ENCODE measurements at regions not wholly inside any gene's neighbourhood (a gene's known extent, or its start where the extent isn't known, plus 50 kb on each side); places are given as distances from the start of the nearest gene placed in this dataset.

- Histone ChIP-seq H3K27ac (ENCODE audit: low read depth in 1 of 2, low read length in 1 of 2) (no peak overlapping the region), H3K4me3 (ENCODE audit: low read length in 2 of 2) (no peak overlapping the region), H3K9me3 (ENCODE audit: control insufficient read depth in 2 of 2, insufficient read depth in 1 of 2, low read length in 1 of 2) (no peaks in the 10 kb centered on the region), H3K4me1 (ENCODE audit: control insufficient read depth in 2 of 2, insufficient read depth in 2 of 2, low read length in 2 of 2) (no peaks in the 10 kb centered on the region), H3K36me3 (ENCODE audit: control insufficient read depth in 2 of 2, insufficient read depth in 2 of 2, low read length in 1 of 2) (no peaks in the 10 kb centered on the region), H3K27me3 (ENCODE audit: control insufficient read depth in 2 of 2, insufficient read depth in 1 of 2, low read length in 1 of 2) (no peaks in the 10 kb centered on the region)
- WGBS: 63% methylated on average over 4 of the region's 4 CpGs
- DNase-seq (ENCODE audit: low read depth in 6 of 9, low spot score in 9 of 9): no peak
Measured at GRCh38 chr3:25376340-25376739, 51.7 kb upstream of the RARB start.

- no peaks in the 10 kb centered on the region for H3K36me3 ChIP-seq (ENCODE audit: control insufficient read depth in 2 of 2, insufficient read depth in 2 of 2, low read length in 1 of 2)
- 83% methylated on average over 2 of the region's 2 CpGs for WGBS
Measured at GRCh38 chr3:25377042-25377441, 51.0 kb upstream of the RARB start.

More at GRCh38 chr3:25377042-25377441, 51.0 kb upstream of the RARB start:
- Histone ChIP-seq H3K4me1 (ENCODE audit: control insufficient read depth in 2 of 2, insufficient read depth in 2 of 2, low read length in 2 of 2) (no peaks in the 10 kb centered on the region), H3K4me3 (ENCODE audit: low read length in 2 of 2) (no peak overlapping the region), H3K27me3 (ENCODE audit: control insufficient read depth in 2 of 2, insufficient read depth in 1 of 2, low read length in 1 of 2) (no peaks in the 10 kb centered on the region), H3K27ac (ENCODE audit: low read depth in 1 of 2, low read length in 1 of 2) (no peak overlapping the region), H3K9me3 (ENCODE audit: control insufficient read depth in 2 of 2, insufficient read depth in 1 of 2, low read length in 1 of 2) (no peaks in the 10 kb centered on the region)
- no peak for DNase-seq (ENCODE audit: low read depth in 6 of 9, low spot score in 9 of 9)

Data from thymus (tissue), 11 donors.